NCI-H748 (cell line): ENCODE measurements at regions not wholly inside any gene's neighbourhood (a gene's known extent, or its start where the extent isn't known, plus 50 kb on each side); places are given as distances from the start of the nearest gene placed in this dataset.
"Not testable (repeated sequence)": the region's sequence is repeated elsewhere in the genome, so short reads cannot be mapped to it uniquely, and the experiment has no call there.

ENCODE experiments used
- DNase-seq: peaks from one replicate; lab custom pipeline; 2025; ENCODE audit not compliant: unreplicated experiment; lab: John Stamatoyannopoulos, UW

- no peak for DNase-seq
These were observed 51.4 kb downstream of the SLC41A2 start for GRCh38 chr12:104906695-104907094.

GRCh38 chr12:104905446-104905845 is 52.6 kb downstream of the SLC41A2 start:
- not testable (repeated sequence) for DNase-seq

GRCh38 chr12:104903648-104904423 is 54.3 kb downstream of the SLC41A2 start:
- DNase-seq = no peak

GRCh38 chr12:104902125-104902524 is 56.0 kb downstream of the SLC41A2 start:
- no peak for DNase-seq

- no peak for DNase-seq
These were observed 61.4 kb downstream of the SLC41A2 start for GRCh38 chr12:104896710-104897109.

- no peak for DNase-seq
These were observed 61.9 kb downstream of the SLC41A2 start for GRCh38 chr12:104896146-104896545.

GRCh38 chr12:104895415-104895814 is 62.7 kb downstream of the SLC41A2 start:
- DNase-seq = no peak

- DNase-seq = no peak
These were observed 67.5 kb downstream of the SLC41A2 start for GRCh38 chr12:104890476-104891096.

- DNase-seq = no peak
These were observed 68.4 kb downstream of the SLC41A2 start for GRCh38 chr12:104889735-104890134.

GRCh38 chr12:104888892-104889291 is 69.2 kb downstream of the SLC41A2 start:
- no peak for DNase-seq

- no peak for DNase-seq
These were observed 69.6 kb downstream of the SLC41A2 start for GRCh38 chr12:104888481-104888880.

GRCh38 chr12:104887452-104887851 is 70.6 kb downstream of the SLC41A2 start:
- no peak for DNase-seq

- DNase-seq = peak; percentile 62
These were observed 71.4 kb downstream of the SLC41A2 start for GRCh38 chr12:104886418-104887401.

GRCh38 chr12:104878858-104879257 is 79.2 kb downstream of the SLC41A2 start:
- not testable (repeated sequence) for DNase-seq

- DNase-seq = peak; percentile 32
These were observed 80.9 kb downstream of the SLC41A2 start for GRCh38 chr12:104877103-104877705.

- no peak for DNase-seq
These were observed 84.7 kb downstream of the SLC41A2 start for GRCh38 chr12:104873374-104873773.

- no peak for DNase-seq
These were observed 87.3 kb downstream of the SLC41A2 start for GRCh38 chr12:104870797-104871196.

- no peak for DNase-seq
These were observed 91.8 kb downstream of the SLC41A2 start for GRCh38 chr12:104866291-104866690.

GRCh38 chr12:104865080-104865479 is 93.0 kb downstream of the SLC41A2 start:
- DNase-seq = no peak

GRCh38 chr12:104864668-104865067 is 93.4 kb downstream of the SLC41A2 start:
- DNase-seq = no peak
